ENCODE measurements at regions not wholly inside any gene's neighbourhood (a gene's known extent, or its start where the extent isn't known, plus 50 kb on each side); places are given as distances from the start of the nearest gene placed in this dataset.

- DNase-seq = no peak
- TF ChIP-seq EZH2 (IDR thresholded peaks at IDR 0.05; ENCODE audit: insufficient read depth, poor library complexity, severe bottlenecking) = no peak
- TF ChIP-seq EZH2phosphoT487 (IDR thresholded peaks at IDR 0.05; ENCODE audit: insufficient read depth, low read depth) = no peak
- no peaks in the 10 kb centered on the region for H3K9me2 ChIP-seq (ENCODE audit: insufficient read depth)
- H3K79me2 ChIP-seq (ENCODE audit: insufficient read depth) = no peaks in the 10 kb centered on the region
- in situ Hi-C loops (cut with MboI) = loop anchor here (25.0 kb wide), 1 partner anchor 976 kb away; no protein-coding TSS in a partner anchor
- no peak overlapping the region for H3K9ac ChIP-seq
- whole genome bisulfite sequencing, 2 experiments (ENCODE audit: low coverage in 1 of 2, low lambda C conversion rate in 2 of 2, missing lambda C conversion rate in 2 of 2) = 98 to 100% methylated on average over 50 to 56 of the region's 67 CpGs
- no peak overlapping the region for H3K27ac ChIP-seq
- 0 out of 2 replicates have a peak, but pooled peaks cover 4% of the 10 kb centered on the region for H3K4me1 ChIP-seq (ENCODE audit: insufficient read depth)
- no peaks in the 10 kb centered on the region for H3F3A ChIP-seq (ENCODE audit: insufficient read depth)
- H3K9me3 ChIP-seq (ENCODE audit: low read depth) = no peaks in the 10 kb centered on the region
- H2AFZ ChIP-seq = no peak overlapping the region
- no peaks in the 10 kb centered on the region for H3K36me3 ChIP-seq (ENCODE audit: low read depth)
- H3K27me3 ChIP-seq (replicated peaks; ENCODE audit: insufficient read depth) = no peaks in the 10 kb centered on the region
- no peak overlapping the region for H3K4me3 ChIP-seq
- H3K4me2 ChIP-seq (ENCODE audit: unreplicated experiment) = no peak overlapping the region
- H4K20me1 ChIP-seq (ENCODE audit: insufficient read depth) = no peaks in the 10 kb centered on the region
These were observed 153.5 kb downstream of the SLC7A11 start for GRCh38 chr4:138088449-138089208.

GRCh38 chr4:138087066-138087719 lies 155.0 kb downstream of the SLC7A11 start:
- Histone ChIP-seq H3F3A (ENCODE audit: insufficient read depth) (no peaks in the 10 kb centered on the region), H3K27ac (no peak overlapping the region), H4K20me1 (ENCODE audit: insufficient read depth) (no peaks in the 10 kb centered on the region), H2AFZ (peak overlapping the region; percentile 34), H3K27me3 (replicated peaks; ENCODE audit: insufficient read depth) (no peaks in the 10 kb centered on the region), H3K4me3 (no peak overlapping the region), H3K4me1 (ENCODE audit: insufficient read depth) (0 out of 2 replicates have a peak, but pooled peaks cover 4% of the 10 kb centered on the region), H3K4me2 (ENCODE audit: unreplicated experiment) (no peak overlapping the region), H3K9me3 (ENCODE audit: low read depth) (no peaks in the 10 kb centered on the region), H3K36me3 (ENCODE audit: low read depth) (no peaks in the 10 kb centered on the region), H3K9ac (no peak overlapping the region), H3K9me2 (ENCODE audit: insufficient read depth) (no peaks in the 10 kb centered on the region), H3K79me2 (ENCODE audit: insufficient read depth) (no peaks in the 10 kb centered on the region)
- WGBS, 2 experiments (ENCODE audit: low coverage in 1 of 2, low lambda C conversion rate in 2 of 2, missing lambda C conversion rate in 2 of 2) = 63 to 71% methylated on average over 4 of the region's 4 CpGs
- TF ChIP-seq EZH2 (IDR thresholded peaks at IDR 0.05; ENCODE audit: insufficient read depth, poor library complexity, severe bottlenecking) = no peak
- TF ChIP-seq EZH2phosphoT487 (IDR thresholded peaks at IDR 0.05; ENCODE audit: insufficient read depth, low read depth) = no peak
- in situ Hi-C loops (cut with MboI) = loop anchor here (25.0 kb wide), 1 partner anchor 975 kb away; no protein-coding TSS in a partner anchor
- no peak for DNase-seq

- Histone ChIP-seq H3K9ac (no peak overlapping the region), H3K9me3 (ENCODE audit: low read depth) (no peaks in the 10 kb centered on the region), H3K36me3 (ENCODE audit: low read depth) (no peaks in the 10 kb centered on the region), H3F3A (ENCODE audit: insufficient read depth) (no peaks in the 10 kb centered on the region), H4K20me1 (ENCODE audit: insufficient read depth) (no peaks in the 10 kb centered on the region), H3K79me2 (ENCODE audit: insufficient read depth) (no peaks in the 10 kb centered on the region), H3K27ac (no peak overlapping the region), H3K9me2 (ENCODE audit: insufficient read depth) (no peaks in the 10 kb centered on the region), H3K27me3 (replicated peaks; ENCODE audit: insufficient read depth) (no peaks in the 10 kb centered on the region), H3K4me3 (no peak overlapping the region), H2AFZ (peak overlapping the region; percentile 34), H3K4me2 (ENCODE audit: unreplicated experiment) (no peak overlapping the region), H3K4me1 (ENCODE audit: insufficient read depth) (0 out of 2 replicates have a peak, but pooled peaks cover 4% of the 10 kb centered on the region)
- in situ Hi-C loops (cut with MboI) = loop anchor here (25.0 kb wide), 1 partner anchor 974 kb away; no protein-coding TSS in a partner anchor
- TF ChIP-seq EZH2phosphoT487 (IDR thresholded peaks at IDR 0.05; ENCODE audit: insufficient read depth, low read depth) (no peak), EZH2 (IDR thresholded peaks at IDR 0.05; ENCODE audit: insufficient read depth, poor library complexity, severe bottlenecking) (no peak)
- no peak for DNase-seq
- WGBS, 2 experiments (ENCODE audit: low coverage in 1 of 2, low lambda C conversion rate in 2 of 2, missing lambda C conversion rate in 2 of 2) = 31 to 50% methylated on average over 1 of the region's 1 CpG
These were observed 155.5 kb downstream of the SLC7A11 start for GRCh38 chr4:138086611-138087041.

GRCh38 chr4:138085736-138086305 lies 156.3 kb downstream of the SLC7A11 start:
- TF ChIP-seq EZH2 (IDR thresholded peaks at IDR 0.05; ENCODE audit: insufficient read depth, poor library complexity, severe bottlenecking) (no peak), EZH2phosphoT487 (IDR thresholded peaks at IDR 0.05; ENCODE audit: insufficient read depth, low read depth) (no peak)
- Histone ChIP-seq H3K79me2 (ENCODE audit: insufficient read depth) (no peaks in the 10 kb centered on the region), H3K9me3 (ENCODE audit: low read depth) (no peaks in the 10 kb centered on the region), H2AFZ (peak overlapping the region; percentile 14), H3K4me2 (ENCODE audit: unreplicated experiment) (no peak overlapping the region), H3K27me3 (replicated peaks; ENCODE audit: insufficient read depth) (no peaks in the 10 kb centered on the region), H3K4me3 (no peak overlapping the region), H3K4me1 (ENCODE audit: insufficient read depth) (0 out of 2 replicates have a peak, but pooled peaks cover 4% of the 10 kb centered on the region), H3F3A (ENCODE audit: insufficient read depth) (no peaks in the 10 kb centered on the region), H3K36me3 (ENCODE audit: low read depth) (no peaks in the 10 kb centered on the region), H4K20me1 (ENCODE audit: insufficient read depth) (no peaks in the 10 kb centered on the region), H3K27ac (no peak overlapping the region), H3K9me2 (ENCODE audit: insufficient read depth) (no peaks in the 10 kb centered on the region), H3K9ac (no peak overlapping the region)
- in situ Hi-C loops (cut with MboI) = loop anchor here (25.0 kb wide), 1 partner anchor 974 kb away; no protein-coding TSS in a partner anchor
- no peak for DNase-seq
- WGBS, 2 experiments (ENCODE audit: low coverage in 1 of 2, low lambda C conversion rate in 2 of 2, missing lambda C conversion rate in 2 of 2) = 36 to 42% methylated on average over 5 of the region's 5 CpGs

Measured in GM23248 (cell line).